Progenitor cell of endocrine pancreas (in vitro differentiated cells): ENCODE measurements at regions not wholly inside any gene's neighbourhood (a gene's known extent, or its start where the extent isn't known, plus 50 kb on each side); places are given as distances from the start of the nearest gene placed in this dataset.

Source experiments
- DNase-seq: peaks from one replicate; pipeline ENCODE4 v3.0.0; 2021; ENCODE audit warnings: low spot score; ENCODE audit not compliant: unreplicated experiment
- H3K27ac Mint-ChIP-seq: 2 replicates; pipeline ENCODE4 v1.8.0; 2021; ENCODE audit warnings: mild to moderate bottlenecking, moderate library complexity, mixed read lengths
- H3K27me3 Mint-ChIP-seq: 2 replicates; pipeline ENCODE4 v1.8.0; 2021; ENCODE audit warnings: mixed read lengths
- H3K36me3 Mint-ChIP-seq: 2 replicates; pipeline ENCODE4 v1.8.0; 2022; ENCODE audit warnings: mixed read lengths; ENCODE audit not compliant: insufficient read depth
- H3K4me1 Mint-ChIP-seq: 2 replicates; pipeline ENCODE4 v1.8.0; 2021; ENCODE audit warnings: low read depth, mixed read lengths
- H3K4me3 Mint-ChIP-seq: 2 replicates; pipeline ENCODE4 v1.8.0; 2021; ENCODE audit warnings: low read depth, mild to moderate bottlenecking, moderate library complexity, mixed read lengths
- H3K9me3 Mint-ChIP-seq: 2 replicates; pipeline ENCODE4 v1.8.0; 2021; ENCODE audit warnings: low read depth, mixed read lengths
- TF ChIP-seq, protein P1 (sequence below): fragments of 200-600 bp; sonication (generic); IDR thresholded peaks from one replicate; pipeline ENCODE4 v1.5.0; 2021; ENCODE audit warnings: antibody characterized with exemption, mild to moderate bottlenecking; ENCODE audit not compliant: unreplicated experiment

GRCh38 chr10:61179771-61180170 lies 235.8 kb upstream of the RHOBTB1 start:
- H3K4me3 Mint-ChIP-seq: peak overlapping the region; percentile 5
- no peaks in the 10 kb centered on the region for H3K27me3 Mint-ChIP-seq
- no peak for DNase-seq
- peaks cover 48% of the 10 kb centered on the region for H3K4me1 Mint-ChIP-seq
- H3K27ac Mint-ChIP-seq: peak overlapping the region; percentile 82
- TF ChIP-seq, protein P1, sequence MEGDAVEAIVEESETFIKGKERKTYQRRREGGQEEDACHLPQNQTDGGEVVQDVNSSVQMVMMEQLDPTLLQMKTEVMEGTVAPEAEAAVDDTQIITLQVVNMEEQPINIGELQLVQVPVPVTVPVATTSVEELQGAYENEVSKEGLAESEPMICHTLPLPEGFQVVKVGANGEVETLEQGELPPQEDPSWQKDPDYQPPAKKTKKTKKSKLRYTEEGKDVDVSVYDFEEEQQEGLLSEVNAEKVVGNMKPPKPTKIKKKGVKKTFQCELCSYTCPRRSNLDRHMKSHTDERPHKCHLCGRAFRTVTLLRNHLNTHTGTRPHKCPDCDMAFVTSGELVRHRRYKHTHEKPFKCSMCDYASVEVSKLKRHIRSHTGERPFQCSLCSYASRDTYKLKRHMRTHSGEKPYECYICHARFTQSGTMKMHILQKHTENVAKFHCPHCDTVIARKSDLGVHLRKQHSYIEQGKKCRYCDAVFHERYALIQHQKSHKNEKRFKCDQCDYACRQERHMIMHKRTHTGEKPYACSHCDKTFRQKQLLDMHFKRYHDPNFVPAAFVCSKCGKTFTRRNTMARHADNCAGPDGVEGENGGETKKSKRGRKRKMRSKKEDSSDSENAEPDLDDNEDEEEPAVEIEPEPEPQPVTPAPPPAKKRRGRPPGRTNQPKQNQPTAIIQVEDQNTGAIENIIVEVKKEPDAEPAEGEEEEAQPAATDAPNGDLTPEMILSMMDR: no peak
- no peaks in the 10 kb centered on the region for H3K36me3 Mint-ChIP-seq
- H3K9me3 Mint-ChIP-seq: peaks cover 11% of the 10 kb centered on the region

GRCh38 chr10:61176424-61176823 lies 232.4 kb upstream of the RHOBTB1 start:
- H3K4me1 Mint-ChIP-seq: peaks cover 47% of the 10 kb centered on the region
- H3K36me3 Mint-ChIP-seq: no peaks in the 10 kb centered on the region
- peaks cover 7% of the 10 kb centered on the region for H3K27me3 Mint-ChIP-seq
- DNase-seq: no peak
- H3K9me3 Mint-ChIP-seq: peaks cover 4% of the 10 kb centered on the region
- H3K4me3 Mint-ChIP-seq: no peak overlapping the region
- H3K27ac Mint-ChIP-seq: no peak overlapping the region
- TF ChIP-seq, protein P1: no peak

DNA sequence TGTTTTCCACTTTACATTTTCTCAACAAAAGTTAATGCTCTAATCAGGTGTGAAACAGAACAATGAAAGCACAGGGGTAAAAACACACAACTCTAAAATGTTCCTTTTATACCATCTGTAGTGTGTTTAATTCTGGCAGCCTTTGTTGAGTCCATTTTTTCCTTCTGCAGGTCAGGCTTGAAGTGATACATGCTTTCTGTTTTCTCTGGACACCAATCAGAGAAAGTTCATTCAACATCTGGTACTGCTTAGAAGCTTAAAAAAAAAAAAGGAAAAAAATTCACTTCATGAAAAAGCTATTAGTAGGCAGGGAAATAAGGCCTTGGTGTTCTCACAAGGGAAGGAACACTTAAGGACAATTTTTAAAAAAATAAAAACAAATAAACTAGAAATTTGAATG lies 231.3 kb upstream of the RHOBTB1 start:
- Mint-ChIP-seq H3K27me3 (peaks cover 12% of the 10 kb centered on the region), H3K27ac (no peak overlapping the region), H3K4me1 (peaks cover 41% of the 10 kb centered on the region), H3K36me3 (no peaks in the 10 kb centered on the region), H3K4me3 (no peak overlapping the region), H3K9me3 (no peaks in the 10 kb centered on the region)
- no peak for DNase-seq
- TF ChIP-seq, protein P1: no peak

DNA sequence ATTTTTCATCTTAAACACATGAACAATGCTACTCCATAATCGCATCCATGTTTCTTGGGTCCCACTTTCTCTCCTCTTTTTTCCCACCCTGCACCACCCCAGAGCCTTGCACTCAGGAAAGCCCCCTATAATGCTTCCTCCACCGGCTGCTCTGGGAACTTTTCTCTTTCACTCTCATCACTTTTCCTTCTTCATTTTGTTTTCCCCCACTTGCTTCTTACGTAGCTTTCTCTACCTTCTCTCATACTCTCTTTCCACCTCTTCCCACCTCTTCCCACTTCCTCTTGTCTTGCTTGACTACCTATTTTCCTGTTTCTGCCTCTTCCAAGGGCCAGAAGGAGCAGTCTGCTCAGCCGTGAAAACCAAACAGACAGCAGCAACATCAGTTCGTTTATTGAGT lies 229.5 kb upstream of the RHOBTB1 start:
- Mint-ChIP-seq H3K27me3 (peaks cover 12% of the 10 kb centered on the region), H3K4me3 (no peak overlapping the region)

GRCh38 chr10:61172182-61172926 lies 228.4 kb upstream of the RHOBTB1 start:
- TF ChIP-seq, protein P1: no peak
- no peak overlapping the region for H3K27ac Mint-ChIP-seq
- peaks cover 14% of the 10 kb centered on the region for H3K4me1 Mint-ChIP-seq
- H3K36me3 Mint-ChIP-seq: no peaks in the 10 kb centered on the region
- DNase-seq: no peak
- H3K27me3 Mint-ChIP-seq: peaks cover 12% of the 10 kb centered on the region
- peaks cover 13% of the 10 kb centered on the region for H3K9me3 Mint-ChIP-seq
- H3K4me3 Mint-ChIP-seq: no peak overlapping the region

More for the DNA sequence above, 229.5 kb upstream of the RHOBTB1 start:
- DNase-seq: no peak
- H3K4me1 Mint-ChIP-seq: peaks cover 23% of the 10 kb centered on the region
- H3K36me3 Mint-ChIP-seq: no peaks in the 10 kb centered on the region
- H3K9me3 Mint-ChIP-seq: peaks cover 3% of the 10 kb centered on the region
- no peak overlapping the region for H3K27ac Mint-ChIP-seq
- TF ChIP-seq, protein P1: no peak
